ENCODE measurements at regions not wholly inside any gene's neighbourhood (a gene's known extent, or its start where the extent isn't known, plus 50 kb on each side); places are given as distances from the start of the nearest gene placed in this dataset.

- H3K4me3 ChIP-seq (ENCODE audit: low read depth, low read length) = no peak overlapping the region
- no peak for DNase-seq (ENCODE audit: low read depth)
- TF ChIP-seq, protein P1, sequence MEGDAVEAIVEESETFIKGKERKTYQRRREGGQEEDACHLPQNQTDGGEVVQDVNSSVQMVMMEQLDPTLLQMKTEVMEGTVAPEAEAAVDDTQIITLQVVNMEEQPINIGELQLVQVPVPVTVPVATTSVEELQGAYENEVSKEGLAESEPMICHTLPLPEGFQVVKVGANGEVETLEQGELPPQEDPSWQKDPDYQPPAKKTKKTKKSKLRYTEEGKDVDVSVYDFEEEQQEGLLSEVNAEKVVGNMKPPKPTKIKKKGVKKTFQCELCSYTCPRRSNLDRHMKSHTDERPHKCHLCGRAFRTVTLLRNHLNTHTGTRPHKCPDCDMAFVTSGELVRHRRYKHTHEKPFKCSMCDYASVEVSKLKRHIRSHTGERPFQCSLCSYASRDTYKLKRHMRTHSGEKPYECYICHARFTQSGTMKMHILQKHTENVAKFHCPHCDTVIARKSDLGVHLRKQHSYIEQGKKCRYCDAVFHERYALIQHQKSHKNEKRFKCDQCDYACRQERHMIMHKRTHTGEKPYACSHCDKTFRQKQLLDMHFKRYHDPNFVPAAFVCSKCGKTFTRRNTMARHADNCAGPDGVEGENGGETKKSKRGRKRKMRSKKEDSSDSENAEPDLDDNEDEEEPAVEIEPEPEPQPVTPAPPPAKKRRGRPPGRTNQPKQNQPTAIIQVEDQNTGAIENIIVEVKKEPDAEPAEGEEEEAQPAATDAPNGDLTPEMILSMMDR (IDR thresholded peaks at IDR 0.05; ENCODE audit: insufficient read depth, low read length, poor library complexity, severe bottlenecking) = no peak
- H3K36me3 ChIP-seq (ENCODE audit: control insufficient read depth, insufficient read depth, low read length) = no peaks in the 10 kb centered on the region
- no peaks in the 10 kb centered on the region for H3K27me3 ChIP-seq (ENCODE audit: control insufficient read depth, insufficient read depth, low read length)
These were observed 196.9 kb upstream of the UBL3 start for GRCh38 chr13:30047154-30047874.

DNA sequence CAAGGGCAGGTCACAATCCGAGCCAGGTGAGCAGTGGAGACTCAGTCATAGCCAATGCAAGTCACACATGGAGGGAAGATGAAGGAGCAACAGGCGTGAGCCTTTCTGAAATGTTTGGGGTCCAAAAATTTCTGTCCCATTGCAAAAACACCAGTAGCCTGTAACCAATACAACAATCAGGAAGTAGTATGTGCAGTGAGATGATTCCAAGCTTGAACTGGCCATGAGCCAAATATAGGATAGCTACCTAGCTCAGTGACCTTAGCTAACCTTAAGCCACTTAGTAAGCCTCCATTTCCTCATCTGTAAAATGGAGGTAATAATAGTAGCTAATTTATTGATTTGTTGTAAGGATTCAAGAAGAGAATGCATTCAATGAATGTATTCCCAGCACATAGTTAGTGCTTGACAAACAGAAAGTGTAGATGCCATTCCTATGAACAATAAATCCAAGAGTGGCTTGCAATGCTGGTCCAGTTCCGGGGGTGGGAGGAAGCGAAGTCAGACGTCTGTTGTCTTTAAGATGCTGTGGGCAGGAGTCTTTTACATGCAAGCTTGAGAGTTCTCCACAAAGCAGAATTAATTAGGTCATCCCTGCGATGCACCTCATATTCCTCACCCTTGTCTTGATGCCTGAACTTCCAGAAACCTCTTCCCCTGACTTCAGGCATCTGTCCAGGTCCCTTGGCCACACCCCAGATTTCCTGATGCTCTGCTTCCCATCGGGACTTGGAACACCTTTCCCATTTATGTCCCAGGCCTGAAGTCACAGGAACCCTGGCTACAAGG, 195.7 kb upstream of the UBL3 start:
- H3K27me3 ChIP-seq (ENCODE audit: control insufficient read depth, insufficient read depth, low read length) = no peaks in the 10 kb centered on the region
- H3K4me3 ChIP-seq (ENCODE audit: low read depth, low read length) = no peak overlapping the region
- no peak for DNase-seq (ENCODE audit: low read depth)
- H3K36me3 ChIP-seq (ENCODE audit: control insufficient read depth, insufficient read depth, low read length) = no peaks in the 10 kb centered on the region
- TF ChIP-seq, protein P1 (IDR thresholded peaks at IDR 0.05; ENCODE audit: insufficient read depth, low read length, poor library complexity, severe bottlenecking) = no peak

- Histone ChIP-seq H3K27me3 (ENCODE audit: control insufficient read depth, insufficient read depth, low read length) (no peaks in the 10 kb centered on the region), H3K4me3 (ENCODE audit: low read depth, low read length) (no peak overlapping the region), H3K36me3 (ENCODE audit: control insufficient read depth, insufficient read depth, low read length) (no peaks in the 10 kb centered on the region)
- DNase-seq (ENCODE audit: low read depth) = no peak
- TF ChIP-seq, protein P1 (IDR thresholded peaks at IDR 0.05; ENCODE audit: insufficient read depth, low read length, poor library complexity, severe bottlenecking) = no peak
These were observed 194.5 kb upstream of the UBL3 start for GRCh38 chr13:30044932-30045331.

DNA sequence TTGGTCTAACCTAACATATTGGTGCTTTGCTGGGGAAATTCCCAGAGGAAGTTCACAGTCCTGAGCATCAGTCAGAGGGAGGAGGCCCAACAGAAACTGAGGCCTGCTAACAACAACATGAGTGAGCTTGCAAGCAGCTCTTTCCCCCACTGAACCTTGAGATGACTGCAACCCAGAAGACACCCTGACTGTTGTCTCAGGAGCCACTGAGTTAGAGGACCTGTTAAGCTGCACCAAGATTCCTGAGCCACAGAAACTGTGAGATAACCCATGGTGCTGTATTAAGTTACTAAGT, 193.2 kb upstream of the UBL3 start:
- Histone ChIP-seq H3K4me3 (ENCODE audit: low read depth, low read length) (no peak overlapping the region), H3K36me3 (ENCODE audit: control insufficient read depth, insufficient read depth, low read length) (no peaks in the 10 kb centered on the region), H3K27me3 (ENCODE audit: control insufficient read depth, insufficient read depth, low read length) (no peaks in the 10 kb centered on the region)
- no peak for DNase-seq (ENCODE audit: low read depth)
- TF ChIP-seq, protein P1 (IDR thresholded peaks at IDR 0.05; ENCODE audit: insufficient read depth, low read length, poor library complexity, severe bottlenecking) = no peak

- DNase-seq (ENCODE audit: low read depth) = no peak
- Histone ChIP-seq H3K36me3 (ENCODE audit: control insufficient read depth, insufficient read depth, low read length) (no peaks in the 10 kb centered on the region), H3K4me3 (ENCODE audit: low read depth, low read length) (no peak overlapping the region), H3K27me3 (ENCODE audit: control insufficient read depth, insufficient read depth, low read length) (no peaks in the 10 kb centered on the region)
- TF ChIP-seq, protein P1 (IDR thresholded peaks at IDR 0.05; ENCODE audit: insufficient read depth, low read length, poor library complexity, severe bottlenecking) = no peak
These were observed 192.6 kb upstream of the UBL3 start for GRCh38 chr13:30042891-30043630.

All from kidney epithelial cell (primary cell).